ENCODE measurements at regions not wholly inside any gene's neighbourhood (a gene's known extent, or its start where the extent isn't known, plus 50 kb on each side); places are given as distances from the start of the nearest gene placed in this dataset.

- TF ChIP-seq, protein P1, sequence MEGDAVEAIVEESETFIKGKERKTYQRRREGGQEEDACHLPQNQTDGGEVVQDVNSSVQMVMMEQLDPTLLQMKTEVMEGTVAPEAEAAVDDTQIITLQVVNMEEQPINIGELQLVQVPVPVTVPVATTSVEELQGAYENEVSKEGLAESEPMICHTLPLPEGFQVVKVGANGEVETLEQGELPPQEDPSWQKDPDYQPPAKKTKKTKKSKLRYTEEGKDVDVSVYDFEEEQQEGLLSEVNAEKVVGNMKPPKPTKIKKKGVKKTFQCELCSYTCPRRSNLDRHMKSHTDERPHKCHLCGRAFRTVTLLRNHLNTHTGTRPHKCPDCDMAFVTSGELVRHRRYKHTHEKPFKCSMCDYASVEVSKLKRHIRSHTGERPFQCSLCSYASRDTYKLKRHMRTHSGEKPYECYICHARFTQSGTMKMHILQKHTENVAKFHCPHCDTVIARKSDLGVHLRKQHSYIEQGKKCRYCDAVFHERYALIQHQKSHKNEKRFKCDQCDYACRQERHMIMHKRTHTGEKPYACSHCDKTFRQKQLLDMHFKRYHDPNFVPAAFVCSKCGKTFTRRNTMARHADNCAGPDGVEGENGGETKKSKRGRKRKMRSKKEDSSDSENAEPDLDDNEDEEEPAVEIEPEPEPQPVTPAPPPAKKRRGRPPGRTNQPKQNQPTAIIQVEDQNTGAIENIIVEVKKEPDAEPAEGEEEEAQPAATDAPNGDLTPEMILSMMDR (IDR thresholded peaks at IDR 0.05): no peak
- no peak overlapping the region for H3K27ac Mint-ChIP-seq (ENCODE audit: unreplicated experiment)
- H3K4me1 Mint-ChIP-seq (ENCODE audit: low read depth): no peaks in the 10 kb centered on the region
- H3K4me3 Mint-ChIP-seq (ENCODE audit: unreplicated experiment): no peak overlapping the region
- no peaks in the 10 kb centered on the region for H3K9me3 Mint-ChIP-seq (ENCODE audit: low read depth)
- no peak for DNase-seq (ENCODE audit: low spot score)
- H3K36me3 Mint-ChIP-seq (ENCODE audit: low read depth): no peaks in the 10 kb centered on the region
- no peaks in the 10 kb centered on the region for H3K27me3 Mint-ChIP-seq (ENCODE audit: low read depth)
These were observed 507.9 kb downstream of the DMRTA1 start for GRCh38 chr9:22954550-22954949.

DNA sequence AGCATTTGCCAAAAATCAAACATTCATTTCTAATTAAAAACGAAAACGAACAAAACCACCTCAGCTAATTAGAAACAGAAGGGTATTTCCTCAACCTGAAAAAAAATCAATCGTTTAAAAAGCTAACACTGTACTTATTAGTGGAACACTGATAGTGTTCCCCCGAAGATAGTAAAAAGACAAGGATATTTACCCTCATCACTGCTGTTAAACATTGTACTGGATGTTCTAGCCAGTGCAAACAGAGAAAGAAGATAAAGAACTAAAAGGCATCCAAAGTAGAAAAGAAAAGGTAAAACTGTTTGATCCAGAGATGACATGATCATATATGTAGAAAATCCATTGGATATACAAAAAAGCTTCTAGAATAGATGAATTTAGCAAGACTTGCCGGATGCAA, 508.3 kb downstream of the DMRTA1 start:
- H3K9me3 Mint-ChIP-seq (ENCODE audit: low read depth): no peaks in the 10 kb centered on the region
- H3K27ac Mint-ChIP-seq (ENCODE audit: unreplicated experiment): no peak overlapping the region
- no peak for DNase-seq (ENCODE audit: low spot score)
- TF ChIP-seq, protein P1 (IDR thresholded peaks at IDR 0.05): no peak
- no peaks in the 10 kb centered on the region for H3K36me3 Mint-ChIP-seq (ENCODE audit: low read depth)
- no peaks in the 10 kb centered on the region for H3K4me1 Mint-ChIP-seq (ENCODE audit: low read depth)
- H3K27me3 Mint-ChIP-seq (ENCODE audit: low read depth): no peaks in the 10 kb centered on the region
- H3K4me3 Mint-ChIP-seq (ENCODE audit: unreplicated experiment): no peak overlapping the region

GRCh38 chr9:22969350-22969979, 522.8 kb downstream of the DMRTA1 start:
- H3K4me3 Mint-ChIP-seq (ENCODE audit: unreplicated experiment): no peak overlapping the region
- no peaks in the 10 kb centered on the region for H3K27me3 Mint-ChIP-seq (ENCODE audit: low read depth)
- no peak for DNase-seq (ENCODE audit: low spot score)
- no peak overlapping the region for H3K27ac Mint-ChIP-seq (ENCODE audit: unreplicated experiment)
- H3K9me3 Mint-ChIP-seq (ENCODE audit: low read depth): no peaks in the 10 kb centered on the region
- TF ChIP-seq, protein P1 (IDR thresholded peaks at IDR 0.05): no peak
- no peaks in the 10 kb centered on the region for H3K36me3 Mint-ChIP-seq (ENCODE audit: low read depth)
- H3K4me1 Mint-ChIP-seq (ENCODE audit: low read depth): no peaks in the 10 kb centered on the region

DNA sequence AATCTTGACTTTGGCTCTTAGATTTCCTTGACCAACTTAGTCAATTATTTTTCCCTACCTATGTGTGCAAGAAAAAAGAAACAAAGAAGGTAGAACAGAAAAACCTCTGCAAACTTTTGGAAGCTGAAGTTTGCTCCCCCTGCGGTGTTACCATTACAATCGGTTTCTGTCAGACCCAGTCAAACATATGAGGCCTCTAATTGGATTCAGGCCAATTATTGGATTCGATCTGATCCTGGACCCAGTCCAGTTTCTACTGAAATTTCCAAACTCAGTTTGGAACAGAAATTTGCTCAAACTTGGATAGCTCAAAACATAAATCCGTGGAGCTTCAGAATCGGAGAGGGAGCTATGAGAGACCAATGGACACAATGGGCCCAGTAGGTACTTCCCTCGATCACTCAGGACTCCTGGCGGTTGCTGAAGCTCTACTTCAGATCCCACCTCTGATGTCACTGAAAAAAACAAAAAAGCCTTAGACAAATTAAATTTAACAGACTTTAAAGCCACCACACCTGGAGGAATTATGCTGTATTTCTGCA, 523.9 kb downstream of the DMRTA1 start:
- DNase-seq (ENCODE audit: low spot score): no peak
- H3K36me3 Mint-ChIP-seq (ENCODE audit: low read depth): no peaks in the 10 kb centered on the region
- no peak overlapping the region for H3K27ac Mint-ChIP-seq (ENCODE audit: unreplicated experiment)
- H3K9me3 Mint-ChIP-seq (ENCODE audit: low read depth): no peaks in the 10 kb centered on the region
- TF ChIP-seq, protein P1 (IDR thresholded peaks at IDR 0.05): no peak
- H3K4me1 Mint-ChIP-seq (ENCODE audit: low read depth): peaks cover under 1% of the 10 kb centered on the region
- no peaks in the 10 kb centered on the region for H3K27me3 Mint-ChIP-seq (ENCODE audit: low read depth)
- H3K4me3 Mint-ChIP-seq (ENCODE audit: unreplicated experiment): no peak overlapping the region

- no peak overlapping the region for H3K27ac Mint-ChIP-seq (ENCODE audit: unreplicated experiment)
- no peaks in the 10 kb centered on the region for H3K9me3 Mint-ChIP-seq (ENCODE audit: low read depth)
- no peaks in the 10 kb centered on the region for H3K36me3 Mint-ChIP-seq (ENCODE audit: low read depth)
- no peak overlapping the region for H3K4me3 Mint-ChIP-seq (ENCODE audit: unreplicated experiment)
- peaks cover 6% of the 10 kb centered on the region for H3K4me1 Mint-ChIP-seq (ENCODE audit: low read depth)
- TF ChIP-seq, protein P1 (IDR thresholded peaks at IDR 0.05): no peak
- no peaks in the 10 kb centered on the region for H3K27me3 Mint-ChIP-seq (ENCODE audit: low read depth)
- no peak for DNase-seq (ENCODE audit: low spot score)
These were observed 529.3 kb downstream of the DMRTA1 start for GRCh38 chr9:22975951-22976350.
